HEK293T (cell line): ENCODE measurements at regions not wholly inside any gene's neighbourhood (a gene's known extent, or its start where the extent isn't known, plus 50 kb on each side); places are given as distances from the start of the nearest gene placed in this dataset.

Source experiments
- CTCF ChIA-PET: fragments of 350-600 bp; formaldehyde crosslinking; extraction: SDS; loops from one replicate; lab custom pipeline; 2021; ENCODE audit warnings: antibody characterized with exemption, inconsistent platforms; lab: Yijun Ruan, JAX
- POLR2A ChIA-PET: fragments of 350-600 bp; formaldehyde crosslinking; extraction: SDS; loops from one replicate; lab custom pipeline; 2020; ENCODE audit warnings: antibody characterized with exemption, inconsistent platforms; lab: Yijun Ruan, JAX
- DNase-seq: peaks from one replicate; pipeline ENCODE4 v3.0.0; 2012; ENCODE audit warnings: mixed read lengths; ENCODE audit errors: extremely low spot score
- ARNT ChIP-seq: fragments of 450-650 bp; IDR thresholded peaks from 2 replicates; pipeline ENCODE4 v1.6.1; 2017; ENCODE audit warnings: mild to moderate bottlenecking
- BHLHE40 ChIP-seq: fragments of 450-650 bp; IDR thresholded peaks from 2 replicates; pipeline ENCODE4 v1.6.1; 2016; ENCODE audit warnings: mild to moderate bottlenecking, moderate library complexity, borderline replicate concordance
- CTBP1 ChIP-seq: fragments of 450-650 bp; IDR thresholded peaks from 2 replicates; pipeline ENCODE4 v1.6.1; 2016; ENCODE audit warnings: borderline replicate concordance
- ELF4 ChIP-seq: fragments of 450-650 bp; IDR thresholded peaks from 2 replicates; pipeline ENCODE4 v1.6.1; 2017; ENCODE audit warnings: antibody characterized with exemption
- FOXA1 ChIP-seq: fragments of 450-650 bp; IDR thresholded peaks from 2 replicates; pipeline ENCODE4 v1.6.1; 2016; ENCODE audit warnings: mild to moderate bottlenecking
- FOXK2 ChIP-seq: fragments of 450-650 bp; IDR thresholded peaks from 2 replicates; pipeline ENCODE4 v1.6.1; 2016; ENCODE audit warnings: mild to moderate bottlenecking
- FOXM1 ChIP-seq: fragments of 450-650 bp; IDR thresholded peaks from 2 replicates; pipeline ENCODE4 v1.6.1; 2017; ENCODE audit warnings: mild to moderate bottlenecking, borderline replicate concordance
- HDGF ChIP-seq: fragments of 450-650 bp; IDR thresholded peaks from 2 replicates; pipeline ENCODE4 v1.6.1; 2017; ENCODE audit warnings: antibody characterized with exemption, borderline replicate concordance
- L3MBTL2 ChIP-seq: fragments of 450-650 bp; conservative IDR thresholded peaks from 2 replicates; pipeline ENCODE4 v1.6.1; 2016; ENCODE audit warnings: mild to moderate bottlenecking
- LEF1 ChIP-seq: fragments of 450-650 bp; IDR thresholded peaks from 2 replicates; pipeline ENCODE4 v1.6.1; 2017; ENCODE audit warnings: mild to moderate bottlenecking, borderline replicate concordance
- NFRKB ChIP-seq: fragments of 450-650 bp; IDR thresholded peaks from 2 replicates; pipeline ENCODE4 v1.6.1; 2016; ENCODE audit warnings: mild to moderate bottlenecking, moderate library complexity
- SP1 ChIP-seq: fragments of 450-650 bp; IDR thresholded peaks from 2 replicates; pipeline ENCODE4 v1.6.1; 2017
- SUZ12 ChIP-seq: fragments of 450-650 bp; IDR thresholded peaks from 2 replicates; pipeline ENCODE4 v1.6.1; 2016; ENCODE audit warnings: mild to moderate bottlenecking
- TARDBP ChIP-seq: fragments of 450-650 bp; IDR thresholded peaks from 2 replicates; pipeline ENCODE4 v1.6.1; 2016
- ZNF384 ChIP-seq: fragments of 450-650 bp; IDR thresholded peaks from 2 replicates; pipeline ENCODE4 v1.6.1; 2016
- TF ChIP-seq, protein P1 (sequence below): fragments of 450-650 bp; IDR thresholded peaks from 2 replicates; pipeline ENCODE4 v1.6.1; 2016

DNA sequence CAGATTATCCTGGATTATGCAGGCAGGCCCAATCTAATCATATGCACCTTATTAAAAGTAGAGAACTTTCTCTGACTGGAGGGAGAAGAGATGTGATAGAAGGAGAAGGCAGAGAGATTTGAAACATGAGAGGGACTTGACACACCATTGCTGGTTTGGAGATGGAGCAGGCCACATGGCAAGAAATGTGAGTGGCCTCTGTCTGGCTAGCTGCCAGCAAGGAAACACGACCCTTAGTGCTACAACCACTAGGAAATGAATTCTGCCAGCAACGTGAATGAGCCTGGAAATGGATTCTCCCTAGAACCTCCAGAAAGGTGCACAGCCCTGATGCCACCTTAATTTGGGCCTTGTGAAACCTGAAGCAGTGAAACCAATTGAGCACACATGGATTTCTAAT lies 79.5 kb upstream of the MBNL3 start:
- DNase-seq, result no peak
- POLR2A ChIA-PET, result no interaction called here
- TF ChIP-seq BHLHE40 (no peak), SP1 (no peak), ELF4 (no peak), FOXM1 (no peak), NFRKB (no peak), CTBP1 (no peak), FOXK2 (no peak), ZNF384 (no peak), L3MBTL2 (no peak)
- TF ChIP-seq, protein P1, sequence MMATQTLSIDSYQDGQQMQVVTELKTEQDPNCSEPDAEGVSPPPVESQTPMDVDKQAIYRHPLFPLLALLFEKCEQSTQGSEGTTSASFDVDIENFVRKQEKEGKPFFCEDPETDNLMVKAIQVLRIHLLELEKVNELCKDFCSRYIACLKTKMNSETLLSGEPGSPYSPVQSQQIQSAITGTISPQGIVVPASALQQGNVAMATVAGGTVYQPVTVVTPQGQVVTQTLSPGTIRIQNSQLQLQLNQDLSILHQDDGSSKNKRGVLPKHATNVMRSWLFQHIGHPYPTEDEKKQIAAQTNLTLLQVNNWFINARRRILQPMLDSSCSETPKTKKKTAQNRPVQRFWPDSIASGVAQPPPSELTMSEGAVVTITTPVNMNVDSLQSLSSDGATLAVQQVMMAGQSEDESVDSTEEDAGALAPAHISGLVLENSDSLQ, result no peak
- CTCF ChIA-PET, result no interaction called here

DNA sequence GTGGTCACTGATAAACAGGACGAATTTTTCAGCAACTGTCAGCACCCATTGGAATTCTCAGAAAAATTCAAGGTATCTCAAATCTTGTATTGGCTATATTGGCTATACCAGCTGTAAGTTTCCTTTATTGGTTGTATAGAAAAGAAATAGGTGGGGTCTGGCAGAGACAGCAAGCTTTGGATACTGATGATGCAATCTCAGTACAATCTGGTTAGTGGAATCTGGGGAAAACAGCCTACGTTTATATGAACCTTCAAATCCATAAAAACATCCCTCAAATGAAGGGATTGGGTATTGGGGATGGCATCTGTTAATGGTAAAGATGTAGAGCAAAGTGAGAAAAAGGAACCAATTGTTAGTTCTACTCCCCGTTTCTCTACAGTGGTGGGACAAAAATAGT lies 76.4 kb upstream of the MBNL3 start:
- CTCF ChIA-PET, result interaction anchor here (0.7 kb wide), 1 partner anchor 700 kb away, joined by 4 read pairs; no protein-coding TSS in a partner anchor
- TF ChIP-seq ELF4, result no peak
- TF ChIP-seq NFRKB, result no peak
- no peak for TF ChIP-seq FOXK2
- TF ChIP-seq L3MBTL2, result no peak
- TF ChIP-seq, protein P1, result no peak
- TF ChIP-seq LEF1, result no peak
- TF ChIP-seq SP1, result no peak
- TF ChIP-seq FOXM1, result no peak
- no peak for TF ChIP-seq HDGF
- no peak for TF ChIP-seq BHLHE40
- TF ChIP-seq ZNF384, result no peak
- no peak for TF ChIP-seq ARNT
- no peak for TF ChIP-seq CTBP1
- TF ChIP-seq TARDBP, result no peak
- TF ChIP-seq FOXA1, result no peak
- TF ChIP-seq SUZ12, result no peak
- no peak for DNase-seq
- POLR2A ChIA-PET, result no interaction called here

DNA sequence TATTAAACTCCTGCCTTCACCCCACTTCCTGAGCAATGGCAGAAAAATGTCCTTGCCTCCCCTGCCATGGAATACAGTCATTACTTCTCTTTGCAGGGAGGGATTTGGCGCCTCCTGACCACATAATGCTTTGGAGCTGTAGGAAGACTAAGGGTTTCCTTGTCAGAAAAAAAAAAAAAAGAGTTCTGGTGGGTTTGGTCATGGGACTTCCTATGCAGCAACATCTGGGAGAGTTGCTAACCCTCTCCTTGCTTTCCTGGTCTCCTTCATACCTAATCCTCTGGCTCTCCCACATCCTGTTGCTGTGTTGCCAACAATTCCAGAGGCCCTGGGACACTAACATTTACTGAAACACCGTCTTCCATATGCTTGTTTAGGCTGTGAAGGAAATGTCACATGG lies 75.1 kb upstream of the MBNL3 start:
- POLR2A ChIA-PET, result no interaction called here
- TF ChIP-seq CTBP1, result no peak
- no peak for TF ChIP-seq HDGF
- no peak for TF ChIP-seq FOXK2
- TF ChIP-seq SUZ12, result no peak
- no peak for TF ChIP-seq ZNF384
- TF ChIP-seq FOXA1, result no peak
- no peak for TF ChIP-seq BHLHE40
- TF ChIP-seq L3MBTL2, result no peak
- no peak for TF ChIP-seq NFRKB
- TF ChIP-seq, protein P1, result no peak
- no peak for TF ChIP-seq ELF4
- DNase-seq, result no peak
- CTCF ChIA-PET, result no interaction called here

DNA sequence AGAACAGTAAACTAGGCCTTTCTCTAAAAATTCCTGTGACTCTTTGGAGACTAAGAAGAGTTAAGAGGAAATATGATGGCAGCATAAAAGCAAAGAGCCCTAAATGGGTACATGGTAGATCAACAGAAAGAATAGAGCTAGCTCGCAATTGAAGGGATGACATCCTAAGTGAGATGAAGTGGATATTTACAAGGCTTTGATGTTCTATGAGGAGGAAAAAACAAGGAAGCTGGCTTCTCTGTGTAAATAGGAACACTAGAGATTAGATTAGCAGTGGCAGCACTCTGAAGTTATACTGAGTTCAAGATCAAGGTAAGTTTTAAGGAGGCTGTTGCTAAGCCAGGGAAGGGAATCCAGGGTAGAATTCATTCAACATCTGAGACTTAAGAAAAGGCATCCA lies 73.1 kb upstream of the MBNL3 start:
- ChIA-PET CTCF (no interaction called here), POLR2A (no interaction called here)
- no peak for TF ChIP-seq L3MBTL2
- TF ChIP-seq NFRKB, result no peak
- TF ChIP-seq TARDBP, result no peak
- TF ChIP-seq SUZ12, result no peak
- no peak for TF ChIP-seq FOXM1
- no peak for TF ChIP-seq FOXK2
- TF ChIP-seq HDGF, result no peak
- no peak for DNase-seq

DNA sequence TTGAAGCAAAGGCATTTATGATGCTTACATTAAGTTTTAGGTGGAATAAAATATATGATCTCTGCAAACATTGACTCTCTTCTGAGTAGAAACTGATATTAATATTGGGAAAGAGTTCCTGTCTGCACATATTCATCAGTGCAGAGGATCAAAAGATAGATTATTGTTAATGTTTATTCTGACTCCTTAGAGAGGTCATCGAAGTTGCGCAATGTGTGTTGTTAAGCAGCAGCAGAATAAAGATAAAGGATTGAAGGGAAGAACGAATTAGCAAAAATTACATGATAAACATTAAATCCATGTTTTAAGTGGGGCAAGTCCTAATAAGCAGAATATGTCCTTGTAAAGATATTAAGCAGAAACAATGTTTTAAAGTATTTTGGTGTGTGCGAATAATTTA lies 72.6 kb upstream of the MBNL3 start:
- DNase-seq, result no peak
- ChIA-PET POLR2A (no interaction called here), CTCF (no interaction called here)
- TF ChIP-seq LEF1, result no peak
- TF ChIP-seq ARNT, result no peak
- TF ChIP-seq, protein P1, result no peak
- TF ChIP-seq CTBP1, result no peak
- TF ChIP-seq FOXA1, result no peak
- no peak for TF ChIP-seq SP1
- no peak for TF ChIP-seq ELF4
- TF ChIP-seq SUZ12, result no peak
- no peak for TF ChIP-seq BHLHE40
- no peak for TF ChIP-seq NFRKB
- no peak for TF ChIP-seq L3MBTL2
- no peak for TF ChIP-seq ZNF384
- TF ChIP-seq FOXM1, result no peak
- TF ChIP-seq TARDBP, result no peak

DNA sequence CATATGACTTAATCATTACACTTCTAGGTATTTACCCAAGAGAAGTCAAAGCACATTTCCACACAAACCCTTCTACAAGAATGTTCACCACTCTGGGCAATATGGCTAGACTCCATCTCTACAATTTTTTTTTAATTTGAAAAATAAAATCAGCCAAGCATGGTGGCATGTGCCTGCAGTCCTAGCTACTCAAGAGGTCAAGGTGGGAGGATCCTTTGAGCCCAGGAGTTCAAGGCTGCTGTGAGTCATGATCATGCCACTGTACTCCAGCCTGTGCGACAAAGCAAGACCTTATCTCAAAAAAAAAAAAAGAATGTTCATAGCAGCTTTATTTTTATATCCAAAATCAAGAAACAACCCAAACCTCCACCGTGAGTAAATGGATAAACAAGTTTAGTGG lies 70.3 kb upstream of the MBNL3 start:
- CTCF ChIA-PET, result interaction anchor here (0.5 kb wide), 1 partner anchor 339 kb away, joined by 3 read pairs; no protein-coding TSS in a partner anchor
- TF ChIP-seq FOXM1, result no peak
- no peak for TF ChIP-seq FOXK2
- TF ChIP-seq, protein P1, result no peak
- TF ChIP-seq SUZ12, result no peak
- no peak for TF ChIP-seq NFRKB
- no peak for TF ChIP-seq FOXA1
- TF ChIP-seq TARDBP, result no peak
- no peak for TF ChIP-seq ARNT
- TF ChIP-seq L3MBTL2, result no peak
- no peak for DNase-seq
- POLR2A ChIA-PET, result no interaction called here
